GM18907 (cell line): ENCODE measurements at regions not wholly inside any gene's neighbourhood (a gene's known extent, or its start where the extent isn't known, plus 50 kb on each side); places are given as distances from the start of the nearest gene placed in this dataset.
"Not testable (repeated sequence)": the region's sequence is repeated elsewhere in the genome, so short reads cannot be mapped to it uniquely, and the experiment has no call there.

ENCODE experiments used
- ATAC-seq: cut with Tn5 transposase; IDR thresholded peaks from one replicate; pipeline ENCODE4 v1.9.1; 2021; ENCODE audit warnings: mild to moderate bottlenecking, moderate library complexity; ENCODE audit not compliant: unreplicated experiment

- ATAC-seq = no peak
Observed at GRCh38 chr2:156006721-156007618, 325.6 kb downstream of the NR4A2 start.

GRCh38 chr2:156005999-156006712 is 326.4 kb downstream of the NR4A2 start:
- ATAC-seq = no peak

- no peak for ATAC-seq
Observed at GRCh38 chr2:156005531-156005930, 327.0 kb downstream of the NR4A2 start.

GRCh38 chr2:156004459-156004858 is 328.1 kb downstream of the NR4A2 start:
- no peak for ATAC-seq

GRCh38 chr2:156003780-156004179 is 328.7 kb downstream of the NR4A2 start:
- ATAC-seq = no peak

- no peak for ATAC-seq
Observed at GRCh38 chr2:156001851-156002250, 330.7 kb downstream of the NR4A2 start.

GRCh38 chr2:155997538-155997937 is 335.0 kb downstream of the NR4A2 start:
- no peak for ATAC-seq

- no peak for ATAC-seq
Observed at GRCh38 chr2:155994315-155994714, 338.2 kb downstream of the NR4A2 start.

GRCh38 chr2:155983845-155984244 is 348.7 kb downstream of the NR4A2 start:
- ATAC-seq = no peak

- no peak for ATAC-seq
Observed at GRCh38 chr2:155982135-155982534, 350.4 kb downstream of the NR4A2 start.

GRCh38 chr2:155980941-155981560 is 351.5 kb downstream of the NR4A2 start:
- ATAC-seq = peak; percentile 73

- ATAC-seq = no peak
Observed at GRCh38 chr2:155975734-155976133, 356.8 kb downstream of the NR4A2 start.

- no peak for ATAC-seq
Observed at GRCh38 chr2:155972916-155973315, 359.6 kb downstream of the NR4A2 start.

- ATAC-seq = not testable (repeated sequence)
Observed at GRCh38 chr2:155966064-155966471, 366.5 kb downstream of the NR4A2 start.

GRCh38 chr2:155965415-155966063 is 367.0 kb downstream of the NR4A2 start:
- no peak for ATAC-seq

GRCh38 chr2:155961641-155962040 is 370.9 kb downstream of the NR4A2 start:
- no peak for ATAC-seq

- ATAC-seq = no peak
Observed at GRCh38 chr2:155958834-155959233, 373.7 kb downstream of the NR4A2 start.

GRCh38 chr2:155947069-155947468 is 385.5 kb downstream of the NR4A2 start:
- ATAC-seq = no peak

GRCh38 chr2:155944218-155944617 is 388.3 kb downstream of the NR4A2 start:
- no peak for ATAC-seq

GRCh38 chr2:155930312-155930711 is 402.2 kb downstream of the NR4A2 start:
- peak; percentile 55 for ATAC-seq

GRCh38 chr2:155917380-155917779 is 415.1 kb downstream of the NR4A2 start:
- ATAC-seq = no peak
